ENCODE measurements at regions not wholly inside any gene's neighbourhood (a gene's known extent, or its start where the extent isn't known, plus 50 kb on each side); places are given as distances from the start of the nearest gene placed in this dataset.

DNA sequence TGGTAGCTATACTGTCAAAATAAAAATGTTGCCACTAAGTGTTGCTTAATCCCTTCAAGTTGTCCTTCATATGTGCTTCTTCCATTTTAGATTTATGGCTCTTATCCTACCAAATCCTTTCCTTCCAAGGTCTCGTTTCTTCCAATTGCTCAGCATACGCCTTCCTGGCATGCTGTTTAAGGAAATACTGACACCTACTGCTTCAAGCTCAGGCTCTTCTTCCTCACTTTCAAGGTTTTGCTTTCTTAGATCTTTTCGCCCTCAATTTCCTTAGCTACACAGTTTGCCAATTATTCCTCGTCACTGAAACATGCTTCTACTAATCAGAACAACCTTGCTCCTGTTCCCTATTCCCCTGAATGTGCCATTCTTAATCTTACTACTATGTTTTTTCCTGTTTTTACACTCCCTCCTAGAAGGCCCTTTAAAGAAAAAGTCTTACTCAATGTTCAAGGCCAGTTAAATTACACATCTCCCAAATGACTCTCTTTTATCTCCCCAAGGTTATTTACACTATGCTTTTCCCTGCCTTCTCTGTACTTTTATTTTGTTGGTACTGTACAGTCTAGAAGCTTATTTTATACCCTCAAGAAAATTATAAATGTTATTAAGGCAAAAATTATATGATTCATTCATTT is 343.1 kb downstream of the MZT1 start:
- Histone ChIP-seq H3K9me3 (ENCODE audit: control insufficient read depth, low read depth, low read length) (no peaks in the 10 kb centered on the region), H3K4me1 (ENCODE audit: control insufficient read depth, insufficient read depth, low read length) (no peaks in the 10 kb centered on the region), H3K27ac (ENCODE audit: low read length) (no peak overlapping the region), H3K27me3 (ENCODE audit: control insufficient read depth, insufficient read depth, low read length) (no peaks in the 10 kb centered on the region), H3K4me3 (ENCODE audit: low read length) (no peak overlapping the region), H3K36me3 (ENCODE audit: control insufficient read depth, insufficient read depth, low read length) (no peaks in the 10 kb centered on the region)
- no peak for DNase-seq
- WGBS (ENCODE audit: insufficient coverage, low lambda C conversion rate), result 41% methylated on average over 4 of the region's 4 CpGs

DNA sequence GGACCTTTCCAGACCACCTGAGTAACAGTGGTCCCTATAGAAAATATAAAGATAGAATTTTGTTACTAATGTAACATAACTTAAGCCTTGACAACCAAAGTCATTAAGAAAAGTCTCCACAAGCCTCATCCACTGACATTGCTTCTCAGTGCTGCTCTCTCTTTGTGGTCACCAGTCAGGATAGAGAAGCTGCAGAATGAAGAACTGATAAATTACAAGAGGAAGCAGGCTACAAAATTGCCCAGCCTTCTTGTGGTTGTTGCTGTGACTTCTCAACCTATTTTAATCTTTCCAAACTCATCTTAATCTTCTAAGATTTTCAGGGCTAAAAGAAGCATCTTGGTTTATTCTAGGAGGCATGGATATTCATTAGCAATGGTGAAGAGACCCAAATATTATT is 343.8 kb downstream of the MZT1 start:
- Histone ChIP-seq H3K27ac (ENCODE audit: low read length) (no peak overlapping the region), H3K27me3 (ENCODE audit: control insufficient read depth, insufficient read depth, low read length) (no peaks in the 10 kb centered on the region), H3K4me1 (ENCODE audit: control insufficient read depth, insufficient read depth, low read length) (no peaks in the 10 kb centered on the region), H3K9me3 (ENCODE audit: control insufficient read depth, low read depth, low read length) (no peaks in the 10 kb centered on the region), H3K36me3 (ENCODE audit: control insufficient read depth, insufficient read depth, low read length) (no peaks in the 10 kb centered on the region), H3K4me3 (ENCODE audit: low read length) (no peak overlapping the region)
- no peak for DNase-seq

DNA sequence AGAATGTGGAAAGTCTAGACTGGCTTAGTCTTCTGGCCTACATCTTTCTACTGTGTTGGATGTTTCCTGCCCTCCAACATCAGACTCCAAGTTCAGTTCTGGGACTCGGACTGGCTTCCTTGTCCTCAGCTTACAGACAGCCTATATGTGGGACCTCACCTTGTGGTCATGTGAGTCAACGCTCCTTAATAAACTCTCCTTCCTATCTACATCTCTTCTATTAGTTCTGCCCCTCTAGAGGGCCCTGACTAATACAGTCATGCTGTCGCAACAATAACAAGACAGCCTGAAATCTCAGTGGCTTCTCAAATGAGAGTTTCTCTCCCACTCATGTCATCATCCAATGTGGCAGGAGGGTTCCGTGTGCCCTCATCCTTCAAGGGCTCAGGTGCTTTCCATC is 347.8 kb downstream of the MZT1 start:
- H3K27me3 ChIP-seq (ENCODE audit: control insufficient read depth, insufficient read depth, low read length), result no peaks in the 10 kb centered on the region
- H3K36me3 ChIP-seq (ENCODE audit: control insufficient read depth, insufficient read depth, low read length), result no peaks in the 10 kb centered on the region
- no peak overlapping the region for H3K4me3 ChIP-seq (ENCODE audit: low read length)
- H3K27ac ChIP-seq (ENCODE audit: low read length), result no peak overlapping the region
- H3K9me3 ChIP-seq (ENCODE audit: control insufficient read depth, low read depth, low read length), result no peaks in the 10 kb centered on the region
- no CpG with 5 or more reads among the region's 4 CpGs for WGBS (ENCODE audit: insufficient coverage, low lambda C conversion rate)
- no peak for DNase-seq
- H3K4me1 ChIP-seq (ENCODE audit: control insufficient read depth, insufficient read depth, low read length), result no peaks in the 10 kb centered on the region

DNA sequence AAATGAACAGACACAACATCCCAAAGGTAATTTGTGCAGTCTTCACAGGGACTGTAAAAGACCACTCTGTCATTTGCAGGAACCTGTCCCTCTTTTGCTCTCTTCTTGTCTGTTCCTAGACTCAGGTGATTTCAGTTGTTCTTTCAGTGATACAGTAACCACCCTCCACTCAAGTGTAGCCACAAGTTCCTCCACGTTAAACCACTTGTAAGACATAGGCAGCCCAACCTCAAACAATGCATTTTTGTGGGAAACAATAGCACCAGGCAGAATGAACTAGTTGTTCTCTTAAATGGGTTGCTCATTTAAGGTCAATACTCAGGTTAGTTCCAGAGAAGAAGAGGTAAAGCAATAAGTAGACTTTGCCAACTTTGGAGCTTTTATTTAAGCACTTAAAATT is 359.4 kb downstream of the MZT1 start:
- Histone ChIP-seq H3K27ac (ENCODE audit: low read length) (no peak overlapping the region), H3K4me1 (ENCODE audit: control insufficient read depth, insufficient read depth, low read length) (no peaks in the 10 kb centered on the region), H3K4me3 (ENCODE audit: low read length) (no peak overlapping the region), H3K36me3 (ENCODE audit: control insufficient read depth, insufficient read depth, low read length) (no peaks in the 10 kb centered on the region), H3K9me3 (ENCODE audit: control insufficient read depth, low read depth, low read length) (no peaks in the 10 kb centered on the region), H3K27me3 (ENCODE audit: control insufficient read depth, insufficient read depth, low read length) (no peaks in the 10 kb centered on the region)
- no peak for DNase-seq
- no CpG with 5 or more reads among the region's 1 CpG for WGBS (ENCODE audit: insufficient coverage, low lambda C conversion rate)

DNA sequence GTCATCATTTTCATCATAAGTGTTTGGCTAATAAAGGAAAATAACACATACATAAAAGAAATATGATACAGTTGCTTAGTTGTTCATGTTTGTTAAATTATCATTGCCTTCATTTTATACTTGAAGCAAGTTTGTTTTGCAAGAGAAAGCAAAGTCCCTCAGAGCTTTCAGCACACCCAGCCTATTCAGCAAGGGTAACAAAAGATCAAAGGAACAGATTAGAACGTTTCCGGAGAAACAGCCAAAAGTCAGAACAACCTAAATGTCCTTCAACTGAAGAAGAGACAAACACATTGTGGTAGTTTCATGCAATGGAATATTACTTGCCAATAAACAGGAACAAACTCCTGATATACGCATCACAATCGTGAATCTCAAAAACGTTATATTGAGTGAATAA is 380.7 kb downstream of the MZT1 start:
- Histone ChIP-seq H3K27ac (ENCODE audit: low read length) (no peak overlapping the region), H3K4me3 (ENCODE audit: low read length) (no peak overlapping the region), H3K4me1 (ENCODE audit: control insufficient read depth, insufficient read depth, low read length) (no peaks in the 10 kb centered on the region), H3K36me3 (ENCODE audit: control insufficient read depth, insufficient read depth, low read length) (no peaks in the 10 kb centered on the region), H3K27me3 (ENCODE audit: control insufficient read depth, insufficient read depth, low read length) (no peaks in the 10 kb centered on the region), H3K9me3 (ENCODE audit: control insufficient read depth, low read depth, low read length) (no peaks in the 10 kb centered on the region)
- no peak for DNase-seq
- no CpG with 5 or more reads among the region's 5 CpGs for WGBS (ENCODE audit: insufficient coverage, low lambda C conversion rate)

DNA sequence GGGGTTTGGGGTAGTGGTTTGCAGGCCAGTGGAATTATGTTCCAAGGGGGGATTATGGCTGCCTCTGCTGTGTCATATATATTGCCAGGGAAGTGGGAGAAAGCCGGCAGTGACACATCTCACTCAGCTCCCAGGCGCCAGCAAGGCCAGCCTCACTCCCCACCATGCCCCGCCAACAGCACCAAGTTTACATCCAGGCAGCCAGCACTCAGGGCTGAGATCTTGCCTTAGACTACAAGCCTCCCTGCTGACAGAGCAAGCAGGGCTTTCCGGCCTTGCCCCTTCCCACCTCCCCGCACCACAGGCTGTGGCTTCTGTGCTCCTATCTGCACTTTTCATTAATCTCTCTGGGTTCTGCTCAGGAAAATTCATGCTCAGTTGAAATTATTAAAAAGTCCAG is 385.1 kb downstream of the MZT1 start:
- Histone ChIP-seq H3K27ac (ENCODE audit: low read length) (no peak overlapping the region), H3K9me3 (ENCODE audit: control insufficient read depth, low read depth, low read length) (no peaks in the 10 kb centered on the region), H3K36me3 (ENCODE audit: control insufficient read depth, insufficient read depth, low read length) (no peaks in the 10 kb centered on the region), H3K27me3 (ENCODE audit: control insufficient read depth, insufficient read depth, low read length) (no peaks in the 10 kb centered on the region), H3K4me3 (ENCODE audit: low read length) (no peak overlapping the region), H3K4me1 (ENCODE audit: control insufficient read depth, insufficient read depth, low read length) (no peaks in the 10 kb centered on the region)
- WGBS (ENCODE audit: insufficient coverage, low lambda C conversion rate), result no CpG with 5 or more reads among the region's 5 CpGs
- DNase-seq, result no peak

DNA sequence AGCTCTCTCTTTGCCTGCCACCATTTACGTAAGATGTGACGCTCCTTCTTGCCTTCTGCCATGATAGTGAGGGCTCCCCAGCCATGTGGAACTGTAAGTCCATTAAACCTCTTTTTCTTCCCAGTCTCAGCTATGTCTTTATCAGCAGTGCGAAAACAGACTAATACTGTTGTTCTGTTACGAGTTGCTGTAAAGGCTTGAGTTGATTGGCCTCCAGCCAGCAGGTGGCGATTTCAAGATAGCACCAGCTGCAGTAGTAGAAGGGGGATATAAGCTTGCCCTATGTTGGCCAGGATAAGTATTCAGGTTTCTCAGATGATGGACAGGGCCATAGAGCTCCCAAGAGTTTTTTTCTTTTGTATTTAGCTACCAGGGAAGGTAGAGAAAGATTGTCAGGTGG is 385.5 kb downstream of the MZT1 start:
- no peaks in the 10 kb centered on the region for H3K36me3 ChIP-seq (ENCODE audit: control insufficient read depth, insufficient read depth, low read length)
- H3K9me3 ChIP-seq (ENCODE audit: control insufficient read depth, low read depth, low read length), result no peaks in the 10 kb centered on the region
- H3K27me3 ChIP-seq (ENCODE audit: control insufficient read depth, insufficient read depth, low read length), result no peaks in the 10 kb centered on the region
- no peaks in the 10 kb centered on the region for H3K4me1 ChIP-seq (ENCODE audit: control insufficient read depth, insufficient read depth, low read length)
- H3K27ac ChIP-seq (ENCODE audit: low read length), result no peak overlapping the region
- H3K4me3 ChIP-seq (ENCODE audit: low read length), result no peak overlapping the region
- DNase-seq, result no peak
- WGBS (ENCODE audit: insufficient coverage, low lambda C conversion rate), result 90% methylated on average over 2 of the region's 5 CpGs

DNA sequence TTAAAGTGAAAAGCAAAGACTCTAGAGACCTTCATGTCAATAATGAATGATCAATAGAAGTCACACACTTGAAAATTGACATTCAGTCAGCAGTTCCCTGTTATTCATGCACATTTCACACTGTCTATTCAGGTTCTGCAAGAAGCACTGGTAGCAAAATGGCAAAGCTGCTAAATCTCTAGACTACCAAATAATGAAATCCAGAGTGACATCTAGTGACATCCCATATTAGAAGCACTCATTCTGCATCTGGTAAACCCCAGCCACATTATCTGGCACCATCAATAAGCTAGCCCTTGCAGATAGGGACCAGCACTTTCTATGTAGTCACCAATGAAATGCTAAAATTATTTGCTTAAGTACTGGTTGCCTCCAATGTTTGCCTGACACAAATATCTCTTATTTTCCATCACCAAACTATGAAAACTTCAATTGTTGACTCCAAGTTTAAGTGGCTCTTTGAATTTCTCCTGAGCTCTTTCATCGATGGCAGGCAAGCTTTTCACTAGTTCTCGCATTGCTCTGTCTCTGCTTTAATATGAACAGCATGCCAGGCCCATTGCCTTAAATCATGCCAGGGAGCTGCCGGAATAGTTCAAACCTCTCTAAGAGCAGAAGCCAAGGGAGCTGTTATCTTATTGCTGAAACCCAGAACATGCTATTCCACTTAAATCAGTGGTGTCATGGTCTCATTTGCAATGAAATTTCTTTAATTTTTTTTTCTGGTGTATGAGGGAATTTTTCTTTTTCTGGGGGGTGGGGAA is 409.9 kb downstream of the MZT1 start:
- peaks cover 4% of the 10 kb centered on the region for H3K9me3 ChIP-seq (ENCODE audit: control insufficient read depth, low read depth, low read length)
- no peaks in the 10 kb centered on the region for H3K27me3 ChIP-seq (ENCODE audit: control insufficient read depth, insufficient read depth, low read length)
- H3K36me3 ChIP-seq (ENCODE audit: control insufficient read depth, insufficient read depth, low read length), result no peaks in the 10 kb centered on the region
- H3K4me1 ChIP-seq (ENCODE audit: control insufficient read depth, insufficient read depth, low read length), result no peaks in the 10 kb centered on the region
- no peak overlapping the region for H3K27ac ChIP-seq (ENCODE audit: low read length)
- 80% methylated on average over 1 of the region's 3 CpGs for WGBS (ENCODE audit: insufficient coverage, low lambda C conversion rate)
- no peak overlapping the region for H3K4me3 ChIP-seq (ENCODE audit: low read length)
- DNase-seq, result no peak

DNA sequence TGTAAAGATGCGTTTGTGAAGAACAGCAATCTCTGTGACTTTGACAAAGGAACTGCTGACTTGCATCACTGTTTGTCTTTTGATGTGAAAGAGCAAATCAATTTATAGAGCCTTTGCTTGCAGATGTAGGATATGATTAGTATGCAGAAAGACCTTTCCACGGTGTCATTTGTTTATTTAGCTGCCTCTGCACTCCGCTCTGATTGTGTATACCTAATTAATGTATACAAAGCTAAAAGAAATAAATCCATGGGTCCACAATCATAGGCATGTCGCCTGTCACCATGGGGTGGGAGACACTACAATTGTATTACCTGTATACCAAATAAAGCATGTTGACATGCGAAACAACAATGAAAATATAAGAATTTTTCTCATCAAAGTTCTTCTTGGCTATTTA is 410.7 kb downstream of the MZT1 start:
- Histone ChIP-seq H3K9me3 (ENCODE audit: control insufficient read depth, low read depth, low read length) (no peaks in the 10 kb centered on the region), H3K4me3 (ENCODE audit: low read length) (no peak overlapping the region), H3K27me3 (ENCODE audit: control insufficient read depth, insufficient read depth, low read length) (no peaks in the 10 kb centered on the region), H3K27ac (ENCODE audit: low read length) (no peak overlapping the region), H3K36me3 (ENCODE audit: control insufficient read depth, insufficient read depth, low read length) (no peaks in the 10 kb centered on the region), H3K4me1 (ENCODE audit: control insufficient read depth, insufficient read depth, low read length) (no peaks in the 10 kb centered on the region)
- DNase-seq, result no peak
- 10% methylated on average over 2 of the region's 5 CpGs for WGBS (ENCODE audit: insufficient coverage, low lambda C conversion rate)

DNA sequence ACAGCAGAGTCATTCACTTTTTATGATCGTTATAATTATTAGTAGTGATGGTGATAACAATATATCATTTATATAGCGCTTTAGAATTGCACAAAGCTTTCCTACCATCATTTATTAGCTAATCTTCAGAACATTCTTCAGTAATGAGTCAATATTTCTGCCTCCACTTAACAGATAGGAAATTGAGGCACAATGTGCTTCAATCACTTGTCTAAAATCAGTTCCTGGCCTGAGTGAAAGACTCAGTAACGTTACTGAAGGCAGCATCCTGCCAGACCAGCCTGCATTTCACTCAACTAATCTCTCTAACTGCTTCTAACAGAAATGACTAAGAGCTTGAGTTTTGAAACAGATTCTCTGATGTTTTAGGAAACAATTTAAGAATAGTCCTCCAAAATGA is 412.1 kb downstream of the MZT1 start:
- H3K27ac ChIP-seq (ENCODE audit: low read length), result no peak overlapping the region
- H3K4me1 ChIP-seq (ENCODE audit: control insufficient read depth, insufficient read depth, low read length), result no peaks in the 10 kb centered on the region
- no peaks in the 10 kb centered on the region for H3K9me3 ChIP-seq (ENCODE audit: control insufficient read depth, low read depth, low read length)
- H3K4me3 ChIP-seq (ENCODE audit: low read length), result no peak overlapping the region
- no CpG with 5 or more reads among the region's 3 CpGs for WGBS (ENCODE audit: insufficient coverage, low lambda C conversion rate)
- H3K27me3 ChIP-seq (ENCODE audit: control insufficient read depth, insufficient read depth, low read length), result no peaks in the 10 kb centered on the region
- no peak for DNase-seq
- H3K36me3 ChIP-seq (ENCODE audit: control insufficient read depth, insufficient read depth, low read length), result no peaks in the 10 kb centered on the region

DNA sequence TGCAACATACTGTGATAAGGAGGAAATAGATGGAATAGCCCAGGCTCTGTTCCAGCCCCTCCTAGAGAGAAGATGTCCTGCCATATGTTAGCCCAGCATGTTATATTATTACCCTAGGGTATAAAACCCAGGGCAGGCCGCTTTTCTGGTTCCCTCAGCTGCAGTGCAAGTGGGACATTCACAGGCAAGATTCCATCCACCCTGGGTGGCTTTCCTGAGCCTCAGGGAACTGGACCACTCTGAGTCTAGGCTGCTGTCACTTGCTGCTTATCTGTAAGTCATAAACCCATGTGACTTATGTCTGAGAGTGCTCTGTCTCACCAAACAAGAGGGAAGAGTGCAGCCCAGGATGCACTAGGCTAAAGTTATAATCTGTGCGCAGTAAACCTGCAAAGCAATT is 413.2 kb downstream of the MZT1 start:
- Histone ChIP-seq H3K4me1 (ENCODE audit: control insufficient read depth, insufficient read depth, low read length) (no peaks in the 10 kb centered on the region), H3K27me3 (ENCODE audit: control insufficient read depth, insufficient read depth, low read length) (no peaks in the 10 kb centered on the region), H3K27ac (ENCODE audit: low read length) (no peak overlapping the region), H3K4me3 (ENCODE audit: low read length) (no peak overlapping the region), H3K36me3 (ENCODE audit: control insufficient read depth, insufficient read depth, low read length) (no peaks in the 10 kb centered on the region), H3K9me3 (ENCODE audit: control insufficient read depth, low read depth, low read length) (no peaks in the 10 kb centered on the region)
- DNase-seq, result no peak
- WGBS (ENCODE audit: insufficient coverage, low lambda C conversion rate), result no CpG with 5 or more reads among the region's 2 CpGs

Data from large intestine (tissue), 3 donors.